HEK293T (cell line): ENCODE measurements at regions not wholly inside any gene's neighbourhood (a gene's known extent, or its start where the extent isn't known, plus 50 kb on each side); places are given as distances from the start of the nearest gene placed in this dataset.

ENCODE experiments used
- CTBP1 ChIP-seq: fragments of 450-650 bp; IDR thresholded peaks from 2 replicates; pipeline ENCODE4 v1.6.1; 2016; ENCODE audit warnings: borderline replicate concordance
- FOXA1 ChIP-seq: fragments of 450-650 bp; IDR thresholded peaks from 2 replicates; pipeline ENCODE4 v1.6.1; 2016; ENCODE audit warnings: mild to moderate bottlenecking
- FOXM1 ChIP-seq: fragments of 450-650 bp; IDR thresholded peaks from 2 replicates; pipeline ENCODE4 v1.6.1; 2017; ENCODE audit warnings: mild to moderate bottlenecking, borderline replicate concordance
- SP1 ChIP-seq: fragments of 450-650 bp; IDR thresholded peaks from 2 replicates; pipeline ENCODE4 v1.6.1; 2017

GRCh38 chr9:117466111-117466510, 51.3 kb upstream of the ASTN2 start:
- no peak for TF ChIP-seq FOXM1
- TF ChIP-seq CTBP1: no peak
- no peak for TF ChIP-seq SP1
- no peak for TF ChIP-seq FOXA1
